Progenitor cell of endocrine pancreas (in vitro differentiated cells): ENCODE measurements at regions not wholly inside any gene's neighbourhood (a gene's known extent, or its start where the extent isn't known, plus 50 kb on each side); places are given as distances from the start of the nearest gene placed in this dataset.
"Not testable (repeated sequence)": the region's sequence is repeated elsewhere in the genome, so short reads cannot be mapped to it uniquely, and the experiment has no call there.

ENCODE experiments used
- DNase-seq: peaks from one replicate; pipeline ENCODE4 v3.0.0; 2021; ENCODE audit warnings: low spot score; ENCODE audit not compliant: unreplicated experiment
- H3K27ac Mint-ChIP-seq: 2 replicates; pipeline ENCODE4 v1.8.0; 2021; ENCODE audit warnings: mild to moderate bottlenecking, moderate library complexity, mixed read lengths
- H3K27me3 Mint-ChIP-seq: 2 replicates; pipeline ENCODE4 v1.8.0; 2021; ENCODE audit warnings: mixed read lengths
- H3K36me3 Mint-ChIP-seq: 2 replicates; pipeline ENCODE4 v1.8.0; 2022; ENCODE audit warnings: mixed read lengths; ENCODE audit not compliant: insufficient read depth
- H3K4me1 Mint-ChIP-seq: 2 replicates; pipeline ENCODE4 v1.8.0; 2021; ENCODE audit warnings: low read depth, mixed read lengths
- H3K4me3 Mint-ChIP-seq: 2 replicates; pipeline ENCODE4 v1.8.0; 2021; ENCODE audit warnings: low read depth, mild to moderate bottlenecking, moderate library complexity, mixed read lengths
- H3K9me3 Mint-ChIP-seq: 2 replicates; pipeline ENCODE4 v1.8.0; 2021; ENCODE audit warnings: low read depth, mixed read lengths
- CTCF ChIP-seq: fragments of 200-600 bp; sonication (generic); IDR thresholded peaks from one replicate; pipeline ENCODE4 v1.5.0; 2021; ENCODE audit warnings: antibody characterized with exemption, mild to moderate bottlenecking; ENCODE audit not compliant: unreplicated experiment

DNA sequence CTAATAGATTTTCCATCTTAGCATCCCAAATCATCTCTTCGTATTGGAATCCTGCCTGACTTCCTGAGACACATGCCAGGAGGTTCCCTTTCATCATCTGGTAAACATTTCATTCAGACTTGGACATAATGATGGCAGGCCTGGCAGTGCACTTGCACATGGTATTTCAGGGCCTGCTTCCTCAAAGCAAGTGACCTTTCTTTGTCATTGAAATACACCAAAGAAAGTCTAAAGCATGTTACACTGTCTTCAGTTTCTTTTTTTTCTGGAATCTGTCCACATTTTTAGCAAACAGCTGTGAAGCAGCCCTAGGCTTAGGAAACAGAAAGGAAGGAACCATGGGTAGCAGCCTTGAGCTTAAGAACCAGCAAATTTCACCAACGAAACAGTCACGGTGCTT, 205.9 kb upstream of the VCX start:
- no peaks in the 10 kb centered on the region for H3K4me1 Mint-ChIP-seq
- DNase-seq = no peak
- no peaks in the 10 kb centered on the region for H3K27me3 Mint-ChIP-seq
- peaks cover 28% of the 10 kb centered on the region for H3K9me3 Mint-ChIP-seq
- H3K4me3 Mint-ChIP-seq = no peak overlapping the region
- peaks cover 5% of the 10 kb centered on the region for H3K36me3 Mint-ChIP-seq
- no peak for TF ChIP-seq CTCF
- H3K27ac Mint-ChIP-seq = no peak overlapping the region

- no peak overlapping the region for H3K27ac Mint-ChIP-seq
- H3K4me3 Mint-ChIP-seq = no peak overlapping the region
- H3K4me1 Mint-ChIP-seq = no peaks in the 10 kb centered on the region
- H3K27me3 Mint-ChIP-seq = no peaks in the 10 kb centered on the region
- peaks cover 24% of the 10 kb centered on the region for H3K9me3 Mint-ChIP-seq
- peaks cover 5% of the 10 kb centered on the region for H3K36me3 Mint-ChIP-seq
- DNase-seq = no peak
- no peak for TF ChIP-seq CTCF
Measured at GRCh38 chrX:7635604-7636003, 207.4 kb upstream of the VCX start.

DNA sequence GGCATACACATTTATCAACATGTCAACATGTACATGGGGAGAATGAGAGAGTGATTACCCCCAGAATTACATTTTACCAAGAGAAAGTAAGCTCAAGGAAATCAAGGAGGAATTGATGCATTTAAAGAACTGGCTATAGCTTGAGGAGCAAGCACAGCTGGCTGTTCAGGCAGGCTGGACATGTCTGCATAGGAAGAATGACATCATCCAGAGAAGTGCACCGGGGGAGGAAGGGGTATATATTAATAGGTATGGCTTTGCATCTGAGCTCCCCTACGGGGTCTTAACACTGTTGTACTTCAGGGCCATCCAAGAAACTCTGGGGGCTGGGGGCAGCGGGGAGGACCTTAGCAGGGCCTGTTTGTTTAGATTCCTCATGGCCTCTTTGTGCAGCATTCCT, 222.4 kb upstream of the VCX start:
- Mint-ChIP-seq H3K27me3 (peaks cover 11% of the 10 kb centered on the region), H3K4me3 (no peak overlapping the region), H3K36me3 (no peaks in the 10 kb centered on the region), H3K4me1 (peaks cover 21% of the 10 kb centered on the region), H3K27ac (no peak overlapping the region), H3K9me3 (peaks cover 4% of the 10 kb centered on the region)
- TF ChIP-seq CTCF = no peak
- DNase-seq = no peak

DNA sequence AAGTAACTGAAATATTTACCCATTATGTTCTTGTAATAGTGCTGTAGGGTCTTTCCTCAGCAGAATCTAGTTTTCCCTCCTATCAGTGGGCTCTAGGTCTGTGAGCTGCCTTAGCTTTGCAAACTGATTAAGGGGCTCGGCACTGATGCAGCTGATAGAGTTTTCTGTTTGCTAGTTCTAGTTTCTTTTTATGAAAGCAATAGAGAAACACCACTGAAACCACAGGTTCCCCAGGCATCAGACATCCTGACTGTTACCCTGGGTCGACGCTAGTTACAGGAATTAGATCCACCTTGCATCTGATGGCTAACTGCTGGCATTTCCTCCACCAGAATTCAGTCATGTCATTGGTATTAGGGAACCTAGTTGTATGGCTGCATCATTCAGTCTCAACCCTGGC, 225.0 kb upstream of the VCX start:
- no peaks in the 10 kb centered on the region for H3K36me3 Mint-ChIP-seq
- peaks cover 10% of the 10 kb centered on the region for H3K27me3 Mint-ChIP-seq
- no peaks in the 10 kb centered on the region for H3K9me3 Mint-ChIP-seq
- no peak for TF ChIP-seq CTCF
- peaks cover 3% of the 10 kb centered on the region for H3K4me1 Mint-ChIP-seq
- H3K4me3 Mint-ChIP-seq = no peak overlapping the region
- no peak for DNase-seq
- no peak overlapping the region for H3K27ac Mint-ChIP-seq

- no peaks in the 10 kb centered on the region for H3K4me1 Mint-ChIP-seq
- peaks cover 3% of the 10 kb centered on the region for H3K27me3 Mint-ChIP-seq
- no peak for TF ChIP-seq CTCF
- DNase-seq = no peak
- H3K27ac Mint-ChIP-seq = no peak overlapping the region
- no peak overlapping the region for H3K4me3 Mint-ChIP-seq
- no peaks in the 10 kb centered on the region for H3K9me3 Mint-ChIP-seq
- H3K36me3 Mint-ChIP-seq = no peaks in the 10 kb centered on the region
Measured at GRCh38 chrX:7614616-7615015, 228.4 kb upstream of the VCX start.

- H3K36me3 Mint-ChIP-seq, H3K27me3 Mint-ChIP-seq, H3K27ac Mint-ChIP-seq, DNase-seq, H3K9me3 Mint-ChIP-seq, H3K4me1 Mint-ChIP-seq, H3K4me3 Mint-ChIP-seq: not testable (repeated sequence)
Measured at GRCh38 chrX:7608625-7609024, 234.3 kb upstream of the VCX start.
